Erythroblast (primary cell): ENCODE measurements at regions not wholly inside any gene's neighbourhood (a gene's known extent, or its start where the extent isn't known, plus 50 kb on each side); places are given as distances from the start of the nearest gene placed in this dataset.

Source experiments
- GATA1 ChIP-seq: IDR thresholded peaks from 2 replicates; pipeline ENCODE4 v1.6.1; 2011; ENCODE audit warnings: low read depth, mild to moderate bottlenecking, control low read depth, low read length, moderate library complexity
- POLR2A ChIP-seq: IDR thresholded peaks from 2 replicates; pipeline ENCODE4 v1.6.1; 2011; ENCODE audit warnings: mild to moderate bottlenecking, low read length

- TF ChIP-seq POLR2A = no peak
- TF ChIP-seq GATA1 = no peak
Measured at GRCh38 chr2:150981826-150982225, 279.8 kb downstream of the RBM43 start.
